ENCODE measurements at regions not wholly inside any gene's neighbourhood (a gene's known extent, or its start where the extent isn't known, plus 50 kb on each side); places are given as distances from the start of the nearest gene placed in this dataset.

GRCh38 chr5:154653418-154653763 is 101.8 kb upstream of the LARP1 start (continued):
- TF ChIP-seq RNF2 (conservative IDR thresholded peaks at IDR 0.05; ENCODE audit: low read depth) (no peak), ZBTB40 (IDR thresholded peaks at IDR 0.05) (no peak), ZBTB40 (CRISPR knock-in tag; IDR thresholded peaks at IDR 0.05) (no peak; the same call in 1 of the 2 replicates), FOXK1 (CRISPR knock-in tag; IDR thresholded peaks at IDR 0.05; ENCODE audit: borderline replicate concordance, low read depth) (peak; percentile 86), STAT6 (CRISPR knock-in tag; IDR thresholded peaks at IDR 0.05; ENCODE audit: borderline replicate concordance) (no peak), NCOA1 (CRISPR knock-in tag; IDR thresholded peaks at IDR 0.05) (peak; percentile 78; the same call in 1 of the 2 replicates), ZNF550 (CRISPR knock-in tag; IDR thresholded peaks at IDR 0.05; ENCODE audit: borderline replicate concordance) (no peak), AKNA (CRISPR knock-in tag; IDR thresholded peaks at IDR 0.05; ENCODE audit: borderline replicate concordance) (no peak), ZMAT5 (CRISPR knock-in tag; IDR thresholded peaks at IDR 0.05; ENCODE audit: borderline replicate concordance, low read depth) (no peak), IRF9 (CRISPR knock-in tag; IDR thresholded peaks at IDR 0.05; ENCODE audit: borderline replicate concordance) (peak; percentile 32; the same call in 1 of the 2 replicates), HHEX (CRISPR knock-in tag; IDR thresholded peaks at IDR 0.05) (no peak)
